Gastroesophageal sphincter (tissue), 4 donors: ENCODE measurements at regions not wholly inside any gene's neighbourhood (a gene's known extent, or its start where the extent isn't known, plus 50 kb on each side); places are given as distances from the start of the nearest gene placed in this dataset.

Experiments
- ATAC-seq: fragments of 150-250 bp; one replicate; pipeline ENCODE4 v1.9.1; 2016; ENCODE audit warnings: mild to moderate bottlenecking, moderate library complexity
- H3K27ac ChIP-seq, 4 donors: fragments of 200-600 bp; sonication (generic) in 3 of 4; 1 replicate in 3 of 4; 2 replicates in 1 of 4; pipeline ENCODE4 v1.5.1; 2016 to 2019
- H3K27me3 ChIP-seq: fragments of 200-600 bp; sonication (generic); one replicate; pipeline ENCODE4 v1.5.1; 2019
- H3K36me3 ChIP-seq, 2 donors: fragments of 200-600 bp; sonication (generic); one replicate each; pipeline ENCODE4 v1.5.1; 2019; ENCODE audit warnings: control low read depth in 1 of 2
- H3K4me1 ChIP-seq, 3 donors: fragments of 200-600 bp; sonication (generic); 1 replicate in 2 of 3; 2 replicates in 1 of 3; pipeline ENCODE4 v1.5.1; 2016 to 2019; ENCODE audit warnings: control low read depth in 2 of 3
- H3K4me3 ChIP-seq, 2 donors: fragments of 200-600 bp; sonication (generic); one replicate each; pipeline ENCODE4 v1.5.1; 2019; ENCODE audit warnings: mild to moderate bottlenecking in 1 of 2, moderate library complexity in 1 of 2
- H3K9me3 ChIP-seq, 3 donors: fragments of 200-600 bp; sonication (generic); one replicate each; pipeline ENCODE4 v1.5.1; 2017 to 2019; ENCODE audit warnings: control low read depth in 2 of 3
- CTCF ChIP-seq, 4 experiments: fragments of 200-600 bp in 2 of 4; fragments of 450-650 bp in 2 of 4; sonication (generic) in 1 of 4; IDR thresholded peaks; one replicate each; pipeline ENCODE4 v1.5.1; 2017 to 2019; ENCODE audit warnings: antibody characterized with exemption in 4 of 4, mild to moderate bottlenecking in 2 of 4, moderate library complexity in 2 of 4
- EP300 ChIP-seq: sonication (generic); formaldehyde crosslinking; IDR thresholded peaks from one replicate; pipeline ENCODE4 v1.6.1; 2017; ENCODE audit warnings: antibody characterized with exemption, mild to moderate bottlenecking
- POLR2A ChIP-seq, 2 donors: fragments of 450-650 bp; IDR thresholded peaks; one replicate each; pipeline ENCODE4 v1.6.1; 2017; ENCODE audit warnings: antibody characterized with exemption in 2 of 2, mild to moderate bottlenecking in 2 of 2, moderate library complexity in 1 of 2
- POLR2AphosphoS5 ChIP-seq: sonication (generic); formaldehyde crosslinking; IDR thresholded peaks from one replicate; pipeline ENCODE4 v1.6.1; 2017; ENCODE audit warnings: antibody characterized with exemption
- WGBS, 2 donors: methylation state at CpG; one replicate each; pipeline ENCODE4 v1.1.5; 2018; ENCODE audit warnings: low coverage in 1 of 2; 5-methylcytosine and 5-hydroxymethylcytosine counted together

GRCh38 chr12:34526946-34527345 lies 504.6 kb downstream of the ALG10 start:
- peaks cover 0 to 46% (median 0%) of the 10 kb centered on the region in 3 donors for H3K9me3 ChIP-seq
- TF ChIP-seq CTCF (IDR thresholded peaks at IDR 0.05) (no peak), POLR2AphosphoS5 (no peak), EP300 (no peak), POLR2A (IDR thresholded peaks at IDR 0.05) (no peak)
- H3K36me3 ChIP-seq, result no peaks in the 10 kb centered on the region
- ATAC-seq, result no peak
- H3K4me1 ChIP-seq, result no peaks in the 10 kb centered on the region
- no peaks in the 10 kb centered on the region for H3K27me3 ChIP-seq
- H3K27ac ChIP-seq, result no peak overlapping the region
- H3K4me3 ChIP-seq, result no peak overlapping the region
- 32 to 71% methylated on average over 3 to 4 of the region's 4 CpGs for WGBS, 2 donors

GRCh38 chr12:34547276-34547675 lies 525.0 kb downstream of the ALG10 start:
- no peak overlapping the region for H3K27ac ChIP-seq
- no peaks in the 10 kb centered on the region for H3K4me1 ChIP-seq
- H3K9me3 ChIP-seq, result peaks cover 3 to 99% (median 3%) of the 10 kb centered on the region in 3 donors
- TF ChIP-seq CTCF (IDR thresholded peaks at IDR 0.05), result no peak
- TF ChIP-seq POLR2AphosphoS5, result no peak
- TF ChIP-seq EP300, result no peak
- no peak for TF ChIP-seq POLR2A (IDR thresholded peaks at IDR 0.05)
- no peaks in the 10 kb centered on the region for H3K36me3 ChIP-seq
- 77 to 79% methylated on average over 3 to 4 of the region's 4 CpGs for WGBS, 2 donors
- no peak for ATAC-seq
- H3K27me3 ChIP-seq, result no peaks in the 10 kb centered on the region
- H3K4me3 ChIP-seq, result no peak overlapping the region

DNA sequence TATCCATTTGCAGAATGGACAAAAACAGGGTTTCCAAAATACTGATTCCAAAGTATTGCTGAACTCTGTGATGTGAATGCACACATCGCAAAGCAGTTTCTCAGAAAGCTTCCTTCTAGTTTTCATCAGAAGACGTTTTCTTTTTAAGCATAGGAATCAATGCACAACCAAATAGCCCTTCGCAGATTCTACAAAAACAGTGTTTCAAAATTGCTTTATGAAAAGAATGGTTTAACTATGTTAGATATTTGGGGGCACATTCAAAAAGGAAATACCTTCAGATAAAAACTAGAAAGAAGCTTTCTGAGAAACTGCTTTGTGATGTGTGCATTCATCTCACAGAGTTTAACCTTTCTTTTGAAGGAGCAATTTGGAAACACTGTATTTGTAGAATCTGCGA lies 569.7 kb downstream of the ALG10 start:
- Histone ChIP-seq H3K9me3 (peaks cover 0 to 100% (median 2%) of the 10 kb centered on the region in 3 donors), H3K27me3 (no peaks in the 10 kb centered on the region), H3K4me3 (no peak overlapping the region), H3K27ac (no peak overlapping the region), H3K36me3 (no peaks in the 10 kb centered on the region), H3K4me1 (no peaks in the 10 kb centered on the region)
- no peak for TF ChIP-seq CTCF (IDR thresholded peaks at IDR 0.05)
- no peak for TF ChIP-seq POLR2AphosphoS5
- no peak for TF ChIP-seq POLR2A (IDR thresholded peaks at IDR 0.05)
- TF ChIP-seq EP300, result no peak
- WGBS, 2 donors, result 70 to 74% methylated on average over 4 of the region's 4 CpGs
- ATAC-seq, result no peak

DNA sequence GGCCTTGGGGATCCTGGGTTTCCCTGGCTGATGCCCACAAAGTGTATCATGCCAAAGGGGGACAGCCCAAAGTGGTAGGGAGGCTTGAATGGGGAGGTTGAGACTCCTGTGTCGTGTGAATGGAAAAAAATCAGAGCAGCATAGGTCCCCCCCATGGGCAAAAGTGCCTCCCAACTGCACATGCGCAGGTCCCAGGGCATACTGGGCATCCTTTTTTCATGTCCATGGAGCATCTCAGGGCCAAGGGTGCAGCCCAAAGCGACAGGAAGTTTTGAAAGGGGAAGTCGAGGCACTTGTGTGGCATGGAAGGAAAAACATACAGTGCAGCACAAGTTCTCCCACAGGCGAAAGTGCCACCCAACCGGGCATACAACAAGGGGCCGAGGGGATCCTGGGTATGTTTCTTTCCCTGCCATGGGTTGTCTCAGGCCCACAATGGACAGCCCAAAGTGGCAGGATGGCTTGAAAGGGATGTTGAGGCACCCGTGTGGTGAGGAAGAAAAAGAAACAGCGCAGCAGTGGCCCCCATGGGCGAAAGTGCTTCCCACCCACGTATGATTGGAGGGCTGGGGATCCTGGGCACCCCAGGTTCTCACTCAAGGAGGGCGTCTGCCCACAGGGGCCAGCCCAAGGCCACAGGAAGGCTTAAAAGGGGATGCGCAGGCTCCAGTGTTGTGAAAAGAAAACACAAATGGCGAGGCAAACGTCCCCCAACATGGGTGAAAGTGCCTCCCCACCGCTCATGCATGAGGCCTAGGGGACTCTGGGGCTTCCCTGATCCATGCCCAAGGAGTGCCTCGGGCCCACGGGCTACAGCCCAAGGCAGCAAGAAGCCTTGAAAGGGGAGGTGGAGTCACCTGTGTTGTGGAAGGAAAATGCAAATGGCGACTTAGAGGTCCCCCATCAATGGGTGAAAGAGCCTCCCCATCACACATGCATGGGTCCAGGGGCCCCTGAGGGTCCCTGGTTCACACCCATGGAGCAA lies 573.7 kb downstream of the ALG10 start:
- no peak for ATAC-seq

More for the DNA sequence above, 573.7 kb downstream of the ALG10 start:
- 37 to 62% methylated on average over 2 to 12 of the region's 19 CpGs for WGBS, 2 donors
- Histone ChIP-seq H3K27me3 (peaks cover 11% of the 10 kb centered on the region), H3K36me3 (no peaks in the 10 kb centered on the region), H3K9me3 (peaks cover 0 to 100% (median 2%) of the 10 kb centered on the region in 3 donors), H3K4me1 (no peaks in the 10 kb centered on the region), H3K4me3 (no peak overlapping the region), H3K27ac (no peak overlapping the region)
- TF ChIP-seq POLR2AphosphoS5 (no peak), EP300 (no peak), POLR2A (IDR thresholded peaks at IDR 0.05) (no peak), CTCF (IDR thresholded peaks at IDR 0.05) (no peak)
